HL-60 (cell line): ENCODE measurements at regions not wholly inside any gene's neighbourhood (a gene's known extent, or its start where the extent isn't known, plus 50 kb on each side); places are given as distances from the start of the nearest gene placed in this dataset.

ENCODE experiments used
- DNase-seq, 2 experiments: peaks; one replicate each; pipeline ENCODE4 v3.0.0-alpha.2; 2010 to 2020; ENCODE audit warnings: low read depth in 1 of 2, low spot score in 1 of 2
- H3K27ac ChIP-seq: fragments of 250-450 bp; sonication (Bioruptor Pico); replicated peaks from 2 replicates; pipeline ENCODE4 v1.5.1; 2020; ENCODE audit warnings: mild to moderate bottlenecking, moderate library complexity
- H3K27me3 ChIP-seq: fragments of 250-450 bp; sonication (Bioruptor Pico); 2 replicates; pipeline ENCODE4 v1.5.1; 2021; ENCODE audit warnings: mild to moderate bottlenecking, moderate library complexity; ENCODE audit not compliant: insufficient read depth, poor library complexity, severe bottlenecking
- H3K4me3 ChIP-seq: replicated peaks from 2 replicates; pipeline ENCODE4 v1.5.1; 2011; ENCODE audit warnings: mild to moderate bottlenecking, control low read depth, low read length; ENCODE audit not compliant: insufficient read depth
- GABPA ChIP-seq: IDR thresholded peaks from 2 replicates; pipeline ENCODE4 v1.6.1; 2012; ENCODE audit warnings: low read depth
- POLR2AphosphoS5 ChIP-seq: IDR thresholded peaks from 2 replicates; pipeline ENCODE4 v1.6.1; 2012; ENCODE audit warnings: low read depth
- SPI1 ChIP-seq: IDR thresholded peaks from 2 replicates; pipeline ENCODE4 v1.6.1; 2012; ENCODE audit warnings: low read depth, mild to moderate bottlenecking, borderline replicate concordance
- TF ChIP-seq, protein P1 (sequence below): IDR thresholded peaks from 2 replicates; pipeline ENCODE4 v1.6.1; 2012; ENCODE audit warnings: low read depth; ENCODE audit not compliant: insufficient replicate concordance
- TF ChIP-seq, protein P2 (sequence below): IDR thresholded peaks from one replicate; pipeline ENCODE4 v1.5.1; 2011; ENCODE audit warnings: low read length, control low read depth, inconsistent platforms; ENCODE audit not compliant: insufficient read depth

DNA sequence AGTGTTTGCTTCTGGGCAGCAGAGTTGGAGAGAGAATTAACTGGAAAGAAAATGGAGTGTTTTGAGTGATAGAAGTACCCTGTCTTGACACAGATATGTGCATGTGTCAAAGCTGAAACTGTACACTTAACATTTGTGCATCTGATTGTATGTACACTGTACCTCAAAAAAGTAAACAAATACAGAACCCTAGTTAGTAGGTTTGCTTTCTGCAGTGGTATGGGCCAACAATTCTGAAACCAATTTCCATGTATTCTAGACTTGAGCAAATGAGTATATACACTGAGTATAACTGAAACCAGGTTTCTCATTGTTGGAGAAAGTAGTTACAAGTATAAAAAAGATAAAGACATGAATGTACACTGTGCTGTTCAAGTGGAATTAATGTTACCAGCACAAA, 52.4 kb downstream of the ELAPOR2 start:
- Histone ChIP-seq H3K27ac (no peak overlapping the region), H3K27me3 (peaks cover 2% of the 10 kb centered on the region), H3K4me3 (no peak overlapping the region)
- no peak for TF ChIP-seq SPI1
- no peak for TF ChIP-seq POLR2AphosphoS5
- TF ChIP-seq, protein P1, sequence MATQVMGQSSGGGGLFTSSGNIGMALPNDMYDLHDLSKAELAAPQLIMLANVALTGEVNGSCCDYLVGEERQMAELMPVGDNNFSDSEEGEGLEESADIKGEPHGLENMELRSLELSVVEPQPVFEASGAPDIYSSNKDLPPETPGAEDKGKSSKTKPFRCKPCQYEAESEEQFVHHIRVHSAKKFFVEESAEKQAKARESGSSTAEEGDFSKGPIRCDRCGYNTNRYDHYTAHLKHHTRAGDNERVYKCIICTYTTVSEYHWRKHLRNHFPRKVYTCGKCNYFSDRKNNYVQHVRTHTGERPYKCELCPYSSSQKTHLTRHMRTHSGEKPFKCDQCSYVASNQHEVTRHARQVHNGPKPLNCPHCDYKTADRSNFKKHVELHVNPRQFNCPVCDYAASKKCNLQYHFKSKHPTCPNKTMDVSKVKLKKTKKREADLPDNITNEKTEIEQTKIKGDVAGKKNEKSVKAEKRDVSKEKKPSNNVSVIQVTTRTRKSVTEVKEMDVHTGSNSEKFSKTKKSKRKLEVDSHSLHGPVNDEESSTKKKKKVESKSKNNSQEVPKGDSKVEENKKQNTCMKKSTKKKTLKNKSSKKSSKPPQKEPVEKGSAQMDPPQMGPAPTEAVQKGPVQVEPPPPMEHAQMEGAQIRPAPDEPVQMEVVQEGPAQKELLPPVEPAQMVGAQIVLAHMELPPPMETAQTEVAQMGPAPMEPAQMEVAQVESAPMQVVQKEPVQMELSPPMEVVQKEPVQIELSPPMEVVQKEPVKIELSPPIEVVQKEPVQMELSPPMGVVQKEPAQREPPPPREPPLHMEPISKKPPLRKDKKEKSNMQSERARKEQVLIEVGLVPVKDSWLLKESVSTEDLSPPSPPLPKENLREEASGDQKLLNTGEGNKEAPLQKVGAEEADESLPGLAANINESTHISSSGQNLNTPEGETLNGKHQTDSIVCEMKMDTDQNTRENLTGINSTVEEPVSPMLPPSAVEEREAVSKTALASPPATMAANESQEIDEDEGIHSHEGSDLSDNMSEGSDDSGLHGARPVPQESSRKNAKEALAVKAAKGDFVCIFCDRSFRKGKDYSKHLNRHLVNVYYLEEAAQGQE: no peak
- TF ChIP-seq, protein P2, sequence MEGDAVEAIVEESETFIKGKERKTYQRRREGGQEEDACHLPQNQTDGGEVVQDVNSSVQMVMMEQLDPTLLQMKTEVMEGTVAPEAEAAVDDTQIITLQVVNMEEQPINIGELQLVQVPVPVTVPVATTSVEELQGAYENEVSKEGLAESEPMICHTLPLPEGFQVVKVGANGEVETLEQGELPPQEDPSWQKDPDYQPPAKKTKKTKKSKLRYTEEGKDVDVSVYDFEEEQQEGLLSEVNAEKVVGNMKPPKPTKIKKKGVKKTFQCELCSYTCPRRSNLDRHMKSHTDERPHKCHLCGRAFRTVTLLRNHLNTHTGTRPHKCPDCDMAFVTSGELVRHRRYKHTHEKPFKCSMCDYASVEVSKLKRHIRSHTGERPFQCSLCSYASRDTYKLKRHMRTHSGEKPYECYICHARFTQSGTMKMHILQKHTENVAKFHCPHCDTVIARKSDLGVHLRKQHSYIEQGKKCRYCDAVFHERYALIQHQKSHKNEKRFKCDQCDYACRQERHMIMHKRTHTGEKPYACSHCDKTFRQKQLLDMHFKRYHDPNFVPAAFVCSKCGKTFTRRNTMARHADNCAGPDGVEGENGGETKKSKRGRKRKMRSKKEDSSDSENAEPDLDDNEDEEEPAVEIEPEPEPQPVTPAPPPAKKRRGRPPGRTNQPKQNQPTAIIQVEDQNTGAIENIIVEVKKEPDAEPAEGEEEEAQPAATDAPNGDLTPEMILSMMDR: no peak
- no peak for TF ChIP-seq GABPA
- no peak for DNase-seq

DNA sequence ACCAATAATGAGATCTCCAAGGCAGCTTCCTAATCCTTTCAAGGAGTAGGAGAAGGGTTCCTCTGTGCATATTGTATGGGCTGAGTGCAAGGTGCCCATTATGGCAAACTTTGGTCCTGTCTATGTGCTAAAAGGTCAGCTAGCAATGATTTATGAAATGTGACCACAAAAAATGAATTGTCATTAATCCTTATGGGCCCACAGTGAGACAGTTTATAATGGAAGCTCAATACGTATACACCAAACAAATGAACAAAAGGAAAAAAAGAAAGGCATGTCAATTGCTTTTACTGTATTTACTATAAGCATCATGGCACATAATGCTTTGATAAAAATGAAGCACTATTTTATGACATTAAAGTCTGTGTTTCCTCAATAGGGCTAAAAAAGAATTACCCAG, 54.5 kb downstream of the ELAPOR2 start:
- peaks cover 2% of the 10 kb centered on the region for H3K27me3 ChIP-seq
- DNase-seq: no peak
- no peak overlapping the region for H3K4me3 ChIP-seq
- H3K27ac ChIP-seq: no peak overlapping the region
- TF ChIP-seq, protein P2: no peak
- TF ChIP-seq SPI1 (no peak), POLR2AphosphoS5 (no peak), GABPA (no peak)
- TF ChIP-seq, protein P1: no peak

DNA sequence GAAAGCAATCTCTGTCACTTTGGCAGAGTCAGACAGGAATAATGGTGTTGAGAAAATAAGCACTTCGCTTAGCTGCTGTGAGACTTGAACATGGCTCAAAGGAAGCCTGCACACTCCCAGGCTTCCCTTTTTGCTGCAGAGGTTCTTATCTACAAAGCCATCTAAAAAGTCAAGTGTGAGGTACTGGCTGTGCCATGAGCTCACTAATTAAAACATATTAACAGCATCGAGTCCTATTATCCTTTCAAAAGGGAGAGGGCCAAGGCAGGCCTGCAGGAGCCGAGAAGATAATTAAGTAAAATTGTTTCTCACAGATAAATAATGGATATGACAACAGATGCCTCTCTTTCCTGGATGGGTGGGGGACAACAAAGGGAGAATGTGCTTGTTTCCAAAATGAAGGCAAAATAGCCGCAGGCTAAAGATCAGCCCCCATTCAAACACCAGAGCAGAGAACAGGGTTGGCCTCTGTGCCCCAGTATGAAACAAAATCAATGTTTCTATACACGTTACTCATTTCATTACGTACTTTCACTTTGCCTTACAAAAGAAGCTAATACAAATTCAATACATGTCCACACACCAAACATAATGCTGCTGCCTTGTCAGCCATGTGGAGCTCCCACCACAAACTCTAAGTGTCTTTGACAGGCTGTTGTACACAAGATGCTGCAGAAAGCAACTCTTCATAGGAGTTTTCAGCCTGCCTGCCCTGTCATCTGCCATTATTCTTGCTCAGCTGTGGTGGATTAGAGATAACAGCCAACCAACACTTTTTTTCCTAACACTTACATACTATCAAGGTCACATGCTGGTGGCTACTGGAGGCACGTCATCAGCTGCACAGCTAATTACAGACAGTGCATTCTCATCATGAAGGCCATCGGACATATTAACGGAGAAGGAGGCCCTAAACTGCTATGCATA, 55.3 kb downstream of the ELAPOR2 start:
- no peak overlapping the region for H3K27ac ChIP-seq
- DNase-seq: no peak
- H3K4me3 ChIP-seq: no peak overlapping the region
- peaks cover 2% of the 10 kb centered on the region for H3K27me3 ChIP-seq
- TF ChIP-seq, protein P2: no peak
- TF ChIP-seq, protein P1: no peak
- no peak for TF ChIP-seq SPI1
- TF ChIP-seq GABPA: no peak
- TF ChIP-seq POLR2AphosphoS5: no peak
